ENCODE measurements at regions not wholly inside any gene's neighbourhood (a gene's known extent, or its start where the extent isn't known, plus 50 kb on each side); places are given as distances from the start of the nearest gene placed in this dataset.

- no peak for DNase-seq
These were observed 204.5 kb downstream of the TM2D1 start for GRCh38 chr1:61520401-61520800.

GRCh38 chr1:61519631-61520030 lies 205.3 kb downstream of the TM2D1 start:
- DNase-seq = no peak

GRCh38 chr1:61518670-61519400 lies 206.1 kb downstream of the TM2D1 start:
- DNase-seq = no peak

- DNase-seq = no peak
These were observed 207.6 kb downstream of the TM2D1 start for GRCh38 chr1:61517345-61517744.

- no peak for DNase-seq
These were observed 209.8 kb downstream of the TM2D1 start for GRCh38 chr1:61515096-61515495.

Data from activated CD4-positive, alpha-beta T cell treated with anti-CD3 and anti-CD28 coated beads, Interleukin-2, amount 50 U/mL, for 1 hour (primary cell).